ENCODE measurements at regions not wholly inside any gene's neighbourhood (a gene's known extent, or its start where the extent isn't known, plus 50 kb on each side); places are given as distances from the start of the nearest gene placed in this dataset.

DNA sequence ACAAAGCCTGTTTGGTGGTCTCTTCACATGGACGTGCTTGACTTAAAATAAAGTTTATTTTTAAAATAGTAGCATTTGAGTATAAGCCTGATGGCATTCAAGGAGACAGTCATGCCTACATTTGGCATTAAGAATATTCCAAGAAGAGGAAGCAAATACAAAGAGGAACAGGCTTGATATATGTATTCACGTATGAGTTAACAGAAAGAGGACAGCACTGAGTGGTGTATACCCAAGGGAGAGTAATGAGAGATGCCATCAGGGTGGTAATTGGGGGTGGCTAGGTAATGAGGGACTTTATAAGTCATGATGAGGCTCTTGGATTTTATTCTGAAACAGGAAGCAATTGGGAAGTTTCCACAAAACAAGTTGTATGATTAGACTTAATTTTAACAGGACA lies 363.3 kb downstream of the SEMA3D start:
- intact Hi-C loops (cut with DNase I, micrococcal nuclease), result no loop called here
- ATAC-seq, result no peak
- Histone ChIP-seq H3K4me1 (ENCODE audit: low read depth) (no peaks in the 10 kb centered on the region), H3K4me3 (no peak overlapping the region), H3K36me3 (ENCODE audit: low read depth) (no peaks in the 10 kb centered on the region), H3K9me3 (no peaks in the 10 kb centered on the region)
- TF ChIP-seq, protein P1, sequence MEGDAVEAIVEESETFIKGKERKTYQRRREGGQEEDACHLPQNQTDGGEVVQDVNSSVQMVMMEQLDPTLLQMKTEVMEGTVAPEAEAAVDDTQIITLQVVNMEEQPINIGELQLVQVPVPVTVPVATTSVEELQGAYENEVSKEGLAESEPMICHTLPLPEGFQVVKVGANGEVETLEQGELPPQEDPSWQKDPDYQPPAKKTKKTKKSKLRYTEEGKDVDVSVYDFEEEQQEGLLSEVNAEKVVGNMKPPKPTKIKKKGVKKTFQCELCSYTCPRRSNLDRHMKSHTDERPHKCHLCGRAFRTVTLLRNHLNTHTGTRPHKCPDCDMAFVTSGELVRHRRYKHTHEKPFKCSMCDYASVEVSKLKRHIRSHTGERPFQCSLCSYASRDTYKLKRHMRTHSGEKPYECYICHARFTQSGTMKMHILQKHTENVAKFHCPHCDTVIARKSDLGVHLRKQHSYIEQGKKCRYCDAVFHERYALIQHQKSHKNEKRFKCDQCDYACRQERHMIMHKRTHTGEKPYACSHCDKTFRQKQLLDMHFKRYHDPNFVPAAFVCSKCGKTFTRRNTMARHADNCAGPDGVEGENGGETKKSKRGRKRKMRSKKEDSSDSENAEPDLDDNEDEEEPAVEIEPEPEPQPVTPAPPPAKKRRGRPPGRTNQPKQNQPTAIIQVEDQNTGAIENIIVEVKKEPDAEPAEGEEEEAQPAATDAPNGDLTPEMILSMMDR (IDR thresholded peaks at IDR 0.05), result no peak
- DNase-seq, result no peak

DNA sequence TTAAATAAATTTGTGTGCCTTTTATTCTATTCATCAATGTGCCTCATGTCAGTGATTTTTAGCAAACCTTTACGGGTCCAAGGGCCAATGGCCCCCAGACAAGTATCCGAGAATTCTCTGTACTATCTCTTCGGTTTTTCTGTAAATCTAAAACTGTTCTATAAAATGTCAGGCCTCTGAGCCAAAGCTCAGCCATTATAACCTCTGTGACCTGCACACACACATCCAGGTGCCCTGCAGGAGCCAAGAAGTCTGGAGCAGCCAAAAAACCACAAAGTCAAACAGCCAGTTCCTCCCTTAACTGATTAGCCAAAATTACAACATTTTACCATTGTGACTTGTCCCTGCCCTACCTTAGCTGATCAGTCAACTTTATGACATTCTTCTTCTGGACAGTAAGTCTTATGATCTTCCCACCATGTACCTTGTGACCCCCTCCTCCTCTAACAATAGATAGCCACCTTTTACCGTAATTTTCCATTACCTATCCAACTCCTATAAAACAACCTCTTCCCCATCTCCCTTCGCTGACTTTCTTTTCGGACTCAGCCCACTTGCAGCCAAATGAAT lies 363.8 kb downstream of the SEMA3D start:
- no peak for DNase-seq
- intact Hi-C loops (cut with DNase I, micrococcal nuclease), result no loop called here
- Histone ChIP-seq H3K4me1 (ENCODE audit: low read depth) (no peaks in the 10 kb centered on the region), H3K4me3 (no peak overlapping the region), H3K9me3 (no peaks in the 10 kb centered on the region), H3K36me3 (ENCODE audit: low read depth) (no peaks in the 10 kb centered on the region)
- no peak for ATAC-seq
- TF ChIP-seq, protein P1 (IDR thresholded peaks at IDR 0.05), result no peak

DNA sequence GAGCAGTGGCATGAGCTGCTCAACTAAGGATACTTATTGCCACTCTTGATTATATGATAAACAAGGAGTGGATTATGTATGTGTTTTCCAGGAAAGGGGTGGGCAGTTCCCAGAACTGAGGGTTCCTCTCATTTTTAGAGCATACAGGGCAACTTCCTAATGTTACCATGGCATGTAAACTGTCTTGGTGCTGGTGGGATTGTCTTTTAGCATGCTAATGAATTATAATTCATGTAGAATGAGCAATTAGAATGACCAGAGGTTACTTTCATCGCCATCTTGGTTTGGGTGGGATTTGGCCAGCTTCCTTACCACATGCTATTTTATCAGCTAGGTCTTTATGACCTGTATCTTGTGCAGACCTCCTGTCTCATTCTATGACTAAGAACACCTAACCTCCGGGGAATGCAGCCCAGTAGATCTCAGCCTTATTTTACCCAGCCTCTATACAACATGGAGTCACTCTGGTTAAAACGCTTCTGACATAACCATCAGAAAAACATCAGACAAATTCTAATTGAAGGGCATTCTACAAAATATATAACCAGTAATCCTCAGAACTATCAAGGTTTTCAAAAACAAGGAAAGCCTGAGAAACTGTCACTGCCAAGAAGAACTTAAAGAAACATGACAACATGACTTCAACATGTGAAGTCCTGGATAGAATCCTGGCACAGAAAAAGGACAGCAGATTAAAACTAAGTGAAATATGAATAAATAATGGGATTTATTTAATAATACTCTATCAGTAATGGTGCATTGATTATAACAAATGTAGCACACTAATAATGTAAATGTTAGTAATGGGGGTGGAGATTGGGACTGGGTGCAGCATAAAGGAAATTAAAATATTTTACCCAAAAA lies 365.0 kb downstream of the SEMA3D start:
- intact Hi-C loops (cut with DNase I, micrococcal nuclease), result no loop called here
- H3K36me3 ChIP-seq (ENCODE audit: low read depth), result no peaks in the 10 kb centered on the region
- no peaks in the 10 kb centered on the region for H3K9me3 ChIP-seq
- no peak for ATAC-seq
- no peak for DNase-seq
- TF ChIP-seq, protein P1 (IDR thresholded peaks at IDR 0.05), result no peak
- H3K4me1 ChIP-seq (ENCODE audit: low read depth), result no peaks in the 10 kb centered on the region
- no peak overlapping the region for H3K4me3 ChIP-seq

DNA sequence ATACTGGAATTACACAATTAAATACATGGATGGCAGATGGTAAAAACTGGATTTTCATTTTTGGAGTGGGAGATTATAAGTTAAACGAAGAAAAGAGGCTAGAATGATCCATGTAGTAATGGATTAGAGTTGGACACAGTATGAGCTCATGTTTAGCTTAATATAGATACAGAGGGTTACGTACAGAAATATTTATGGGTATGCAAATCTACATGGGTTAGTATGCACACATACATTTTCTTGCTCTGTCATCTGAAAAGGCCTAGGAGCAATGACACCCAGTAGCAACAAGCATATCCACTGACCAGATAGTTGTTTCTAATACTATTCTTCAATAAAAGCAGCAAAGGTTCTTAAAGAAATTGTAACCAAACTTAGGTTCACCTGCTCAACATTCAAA lies 366.4 kb downstream of the SEMA3D start:
- H3K4me1 ChIP-seq (ENCODE audit: low read depth), result no peaks in the 10 kb centered on the region
- H3K4me3 ChIP-seq, result no peak overlapping the region
- no peaks in the 10 kb centered on the region for H3K36me3 ChIP-seq (ENCODE audit: low read depth)
- DNase-seq, result no peak
- intact Hi-C loops (cut with DNase I, micrococcal nuclease), result no loop called here
- ATAC-seq, result no peak
- TF ChIP-seq, protein P1 (IDR thresholded peaks at IDR 0.05), result no peak
- H3K9me3 ChIP-seq, result no peaks in the 10 kb centered on the region

DNA sequence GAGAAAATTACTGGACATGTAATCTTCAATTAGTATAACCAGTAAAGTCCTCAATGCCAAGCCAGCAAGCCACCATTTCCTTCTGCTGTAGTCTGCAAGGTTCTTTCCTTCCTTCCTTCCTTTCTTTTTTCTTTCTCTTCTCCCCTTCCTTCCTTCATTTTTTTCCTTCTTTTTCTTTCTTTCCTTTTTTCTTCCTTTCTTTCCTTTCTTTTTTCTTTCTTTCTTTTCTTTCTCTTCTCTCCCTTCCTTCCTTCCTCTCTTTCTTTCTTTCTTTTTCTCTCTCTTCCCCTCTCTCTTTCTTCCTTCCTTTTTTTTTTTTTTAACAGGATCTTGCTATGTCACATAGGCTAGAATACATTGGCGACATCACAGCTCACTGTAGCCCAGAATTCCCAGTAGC lies 369.8 kb downstream of the SEMA3D start:
- DNase-seq (no peak), ATAC-seq (no peak)
- no peaks in the 10 kb centered on the region for H3K9me3 ChIP-seq

More for the DNA sequence above, 369.8 kb downstream of the SEMA3D start:
- H3K36me3 ChIP-seq (ENCODE audit: low read depth), result no peaks in the 10 kb centered on the region
- TF ChIP-seq, protein P1 (IDR thresholded peaks at IDR 0.05), result no peak
- intact Hi-C loops (cut with DNase I, micrococcal nuclease), result no loop called here
- no peak overlapping the region for H3K4me3 ChIP-seq
- no peaks in the 10 kb centered on the region for H3K4me1 ChIP-seq (ENCODE audit: low read depth)

Data from mucosa of descending colon (tissue), 3 donors.